Activated T-cell treated with anti-CD3 and anti-CD28 coated beads, Interleukin-2, amount 50 U/mL, for 24 hours (primary cell): ENCODE measurements at regions not wholly inside any gene's neighbourhood (a gene's known extent, or its start where the extent isn't known, plus 50 kb on each side); places are given as distances from the start of the nearest gene placed in this dataset.
"Not testable (repeated sequence)": the region's sequence is repeated elsewhere in the genome, so short reads cannot be mapped to it uniquely, and the experiment has no call there.

ENCODE experiments used
- DNase-seq: peaks from one replicate; pipeline ENCODE4 v3.0.0-alpha.2; 2020
- H3K27ac Mint-ChIP-seq: 2 replicates; pipeline ENCODE4 v1.8.0; 2020; ENCODE audit warnings: mild to moderate bottlenecking, mixed read lengths
- H3K27me3 Mint-ChIP-seq: 2 replicates; pipeline ENCODE4 v1.8.0; 2020; ENCODE audit warnings: mixed read lengths
- H3K36me3 Mint-ChIP-seq: 2 replicates; pipeline ENCODE4 v1.8.0; 2020; ENCODE audit warnings: low read depth, mixed read lengths
- H3K4me1 Mint-ChIP-seq: 2 replicates; pipeline ENCODE4 v1.8.0; 2020; ENCODE audit warnings: low read depth, mixed read lengths
- H3K4me3 Mint-ChIP-seq: 2 replicates; pipeline ENCODE4 v1.8.0; 2020; ENCODE audit warnings: mild to moderate bottlenecking, moderate library complexity, mixed read lengths
- H3K9me3 Mint-ChIP-seq: 2 replicates; pipeline ENCODE4 v1.8.0; 2020; ENCODE audit warnings: mixed read lengths

DNA sequence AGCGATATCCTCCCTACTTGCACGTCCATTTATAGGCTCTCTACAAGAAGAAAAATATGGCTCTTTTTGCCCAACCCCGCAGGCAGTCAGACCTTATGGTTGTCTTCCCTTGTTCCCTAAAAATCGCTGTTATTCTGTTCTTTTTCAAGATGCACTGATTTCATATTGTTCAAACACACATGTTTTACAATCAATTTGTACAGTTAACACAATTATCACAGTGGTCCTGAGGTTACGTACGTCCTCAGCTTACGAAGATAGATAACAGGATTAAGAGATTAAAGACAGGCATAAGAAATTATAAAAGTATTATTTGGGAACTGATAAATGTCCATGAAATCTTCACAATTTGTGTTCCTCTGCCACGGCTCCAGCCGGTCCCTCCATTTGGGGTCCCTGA, 468.9 kb upstream of the PIK3R1 start:
- H3K27me3 Mint-ChIP-seq, H3K4me3 Mint-ChIP-seq, DNase-seq, H3K27ac Mint-ChIP-seq, H3K4me1 Mint-ChIP-seq, H3K36me3 Mint-ChIP-seq: not testable (repeated sequence)
- peaks cover 27% of the 10 kb centered on the region for H3K9me3 Mint-ChIP-seq

DNA sequence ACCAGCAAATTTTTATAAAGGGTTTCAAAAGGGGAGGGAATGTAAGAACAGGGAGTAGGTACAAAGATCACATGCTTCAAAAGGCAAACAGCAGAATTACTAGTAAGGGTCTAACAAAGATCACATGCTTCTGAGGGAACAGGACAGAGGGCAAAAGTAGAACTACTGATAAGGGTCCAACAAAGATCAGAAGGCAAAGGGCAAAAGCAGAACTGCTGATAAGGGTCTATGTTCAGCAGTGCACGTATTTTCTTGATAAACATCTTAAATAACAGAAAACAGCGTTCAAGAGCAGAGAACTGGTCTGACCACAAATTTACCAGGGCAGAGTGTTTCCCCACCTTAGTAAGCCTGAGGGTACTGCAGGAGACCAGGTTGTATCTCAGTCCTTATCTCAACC, 469.5 kb upstream of the PIK3R1 start:
- H3K4me1 Mint-ChIP-seq = no peaks in the 10 kb centered on the region
- no peak overlapping the region for H3K27ac Mint-ChIP-seq
- no peak for DNase-seq
- no peaks in the 10 kb centered on the region for H3K36me3 Mint-ChIP-seq
- peaks cover 3% of the 10 kb centered on the region for H3K27me3 Mint-ChIP-seq
- peaks cover 27% of the 10 kb centered on the region for H3K9me3 Mint-ChIP-seq
- no peak overlapping the region for H3K4me3 Mint-ChIP-seq

DNA sequence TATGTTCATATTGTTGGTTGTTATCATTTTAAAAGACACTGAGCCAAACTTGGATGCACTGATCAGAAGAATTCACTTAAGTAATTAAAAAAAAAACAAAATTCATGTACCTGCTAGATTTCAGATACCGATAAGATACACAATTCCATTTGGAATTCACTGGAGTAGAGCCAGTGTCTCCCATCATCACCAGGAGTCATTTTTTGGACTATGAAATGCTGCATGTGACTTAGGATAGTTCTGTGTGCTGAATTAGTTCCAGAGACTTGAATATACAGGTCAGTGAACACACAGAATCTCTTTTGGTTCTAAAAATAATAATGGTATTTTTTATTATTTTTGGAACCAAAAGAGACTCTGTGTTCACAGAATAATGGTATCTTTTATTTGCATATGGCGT, 482.6 kb upstream of the PIK3R1 start:
- Mint-ChIP-seq H3K4me3 (no peak overlapping the region), H3K4me1 (peaks cover 2% of the 10 kb centered on the region), H3K36me3 (no peaks in the 10 kb centered on the region), H3K9me3 (no peaks in the 10 kb centered on the region), H3K27ac (no peak overlapping the region), H3K27me3 (peaks cover 14% of the 10 kb centered on the region)
- no peak for DNase-seq

DNA sequence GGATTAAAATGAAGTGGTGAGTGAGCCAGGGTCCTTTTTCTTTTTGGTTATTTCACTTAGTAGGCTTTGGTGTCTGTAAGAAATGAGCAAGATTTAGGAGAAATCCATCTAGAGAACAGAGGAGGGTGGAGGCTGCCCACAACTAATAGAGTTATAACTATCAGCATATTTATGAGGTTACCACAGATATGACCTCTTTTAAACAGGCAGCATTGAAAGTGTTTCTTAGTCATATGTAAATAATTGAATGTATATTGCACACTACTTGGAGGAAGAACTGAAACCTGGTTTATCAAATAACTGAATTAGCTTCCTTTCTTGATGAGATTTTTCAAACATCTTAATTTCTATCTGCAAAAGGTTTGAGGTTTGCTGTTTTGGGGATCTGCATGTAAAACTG, 483.1 kb upstream of the PIK3R1 start:
- peaks cover 2% of the 10 kb centered on the region for H3K4me1 Mint-ChIP-seq
- DNase-seq = no peak
- H3K27ac Mint-ChIP-seq = no peak overlapping the region
- no peaks in the 10 kb centered on the region for H3K36me3 Mint-ChIP-seq
- no peak overlapping the region for H3K4me3 Mint-ChIP-seq
- no peaks in the 10 kb centered on the region for H3K9me3 Mint-ChIP-seq
- peaks cover 14% of the 10 kb centered on the region for H3K27me3 Mint-ChIP-seq

DNA sequence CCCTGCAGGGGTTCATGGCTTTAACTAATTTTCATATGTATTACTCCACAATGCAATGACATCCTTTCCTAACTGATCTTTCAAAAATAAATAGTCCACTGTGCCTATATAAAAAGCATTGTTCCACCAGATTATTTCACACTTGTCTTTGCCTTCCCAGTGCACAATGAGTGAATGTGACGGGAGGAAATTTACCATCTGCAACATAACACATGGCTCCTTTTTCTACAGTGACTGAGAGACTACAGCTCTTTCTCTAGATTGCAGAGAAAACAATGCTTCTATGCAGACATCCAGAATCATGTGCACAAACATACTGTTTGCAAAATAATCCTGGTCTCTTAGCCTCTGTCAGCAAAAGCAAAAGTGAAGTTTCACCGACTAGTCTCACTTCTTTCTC, 483.7 kb upstream of the PIK3R1 start:
- no peaks in the 10 kb centered on the region for H3K36me3 Mint-ChIP-seq
- H3K9me3 Mint-ChIP-seq = no peaks in the 10 kb centered on the region
- H3K27me3 Mint-ChIP-seq = peaks cover 14% of the 10 kb centered on the region
- no peak overlapping the region for H3K27ac Mint-ChIP-seq
- H3K4me3 Mint-ChIP-seq = no peak overlapping the region
- DNase-seq = no peak
- peaks cover 2% of the 10 kb centered on the region for H3K4me1 Mint-ChIP-seq

DNA sequence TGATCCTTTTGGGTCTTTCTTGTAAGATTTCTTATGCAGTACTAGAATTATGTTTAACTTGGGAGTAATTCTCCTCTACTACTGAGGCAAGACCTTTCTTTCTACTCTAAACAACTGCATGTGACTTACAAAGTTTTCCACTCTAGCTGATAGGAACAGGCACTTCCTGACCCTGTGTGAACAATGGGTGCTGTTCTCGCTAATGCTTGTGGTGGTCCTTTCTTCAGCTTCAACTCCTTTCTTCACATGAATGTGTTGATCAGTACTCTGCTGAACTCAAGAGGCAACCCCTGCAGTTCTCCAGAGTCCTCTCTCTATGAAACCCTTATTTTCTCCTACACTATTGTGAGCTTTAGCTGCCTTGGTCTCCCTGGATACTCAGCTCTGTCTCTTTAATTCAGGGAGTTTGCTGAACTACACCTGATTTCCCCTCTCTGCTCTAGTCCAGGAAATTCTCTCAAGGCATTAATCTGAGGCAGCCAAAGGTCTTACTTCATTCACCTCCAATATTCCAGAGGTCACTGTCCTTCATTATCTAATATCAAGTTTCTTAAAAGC, 484.6 kb upstream of the PIK3R1 start:
- no peak for DNase-seq
- H3K27me3 Mint-ChIP-seq = peaks cover 14% of the 10 kb centered on the region
- no peaks in the 10 kb centered on the region for H3K9me3 Mint-ChIP-seq

DNA sequence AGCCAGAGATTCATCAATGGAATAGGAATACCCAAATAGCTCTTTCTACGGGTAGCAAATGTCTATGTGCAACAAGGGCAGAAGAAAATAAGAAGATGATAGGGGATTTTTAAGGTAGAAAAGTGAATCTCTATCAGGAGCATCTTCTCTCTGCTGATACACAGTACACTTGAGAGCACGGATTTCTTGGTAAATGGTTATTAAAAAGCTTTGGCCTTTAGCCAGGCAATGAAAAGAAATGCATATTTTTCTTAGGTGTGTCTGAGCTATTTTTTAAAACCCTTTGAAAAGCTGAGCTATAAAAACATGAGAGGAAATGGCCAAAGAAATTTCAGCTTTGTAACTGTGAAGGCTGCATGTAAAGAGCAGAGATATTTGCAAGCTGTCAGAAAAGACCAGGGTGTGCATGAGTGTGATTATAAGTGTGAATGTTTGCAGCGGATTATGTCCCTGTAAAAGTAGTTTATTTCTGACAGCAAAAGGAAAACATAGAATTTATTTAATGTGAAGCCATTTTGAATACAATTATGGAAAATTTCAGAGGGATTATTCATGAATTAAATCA, 487.1 kb upstream of the PIK3R1 start:
- DNase-seq = no peak
- H3K27ac Mint-ChIP-seq = no peak overlapping the region
- no peaks in the 10 kb centered on the region for H3K4me1 Mint-ChIP-seq
- H3K4me3 Mint-ChIP-seq = no peak overlapping the region
- H3K27me3 Mint-ChIP-seq = peaks cover 14% of the 10 kb centered on the region
- H3K36me3 Mint-ChIP-seq = no peaks in the 10 kb centered on the region
- peaks cover 2% of the 10 kb centered on the region for H3K9me3 Mint-ChIP-seq

More for the DNA sequence above, 484.6 kb upstream of the PIK3R1 start:
- H3K27ac Mint-ChIP-seq = no peak overlapping the region
- H3K4me3 Mint-ChIP-seq = no peak overlapping the region
- H3K4me1 Mint-ChIP-seq = peaks cover 2% of the 10 kb centered on the region
- no peaks in the 10 kb centered on the region for H3K36me3 Mint-ChIP-seq

DNA sequence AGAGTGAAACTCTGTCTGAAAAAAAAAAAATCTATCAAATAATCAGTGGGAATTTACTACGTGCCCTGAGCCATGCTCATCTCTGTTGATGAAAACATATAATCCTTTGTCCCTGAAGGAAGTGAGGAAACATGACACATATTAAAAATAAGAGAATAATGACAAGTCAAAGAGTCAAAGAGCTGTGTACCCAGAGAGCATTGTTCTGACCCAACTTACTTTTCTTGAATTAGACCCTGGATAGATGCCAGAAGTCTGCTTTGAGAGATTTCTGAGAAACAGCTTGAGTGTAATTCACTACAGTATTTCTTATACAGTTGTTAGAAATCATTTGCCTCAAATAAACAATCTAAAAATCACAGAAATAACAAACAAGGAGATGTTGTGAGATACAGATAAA, 490.0 kb upstream of the PIK3R1 start:
- no peaks in the 10 kb centered on the region for H3K4me1 Mint-ChIP-seq
- no peak for DNase-seq
- no peak overlapping the region for H3K4me3 Mint-ChIP-seq
- H3K27me3 Mint-ChIP-seq = peaks cover under 1% of the 10 kb centered on the region
- H3K36me3 Mint-ChIP-seq = no peaks in the 10 kb centered on the region
- H3K27ac Mint-ChIP-seq = no peak overlapping the region
- peaks cover 2% of the 10 kb centered on the region for H3K9me3 Mint-ChIP-seq

DNA sequence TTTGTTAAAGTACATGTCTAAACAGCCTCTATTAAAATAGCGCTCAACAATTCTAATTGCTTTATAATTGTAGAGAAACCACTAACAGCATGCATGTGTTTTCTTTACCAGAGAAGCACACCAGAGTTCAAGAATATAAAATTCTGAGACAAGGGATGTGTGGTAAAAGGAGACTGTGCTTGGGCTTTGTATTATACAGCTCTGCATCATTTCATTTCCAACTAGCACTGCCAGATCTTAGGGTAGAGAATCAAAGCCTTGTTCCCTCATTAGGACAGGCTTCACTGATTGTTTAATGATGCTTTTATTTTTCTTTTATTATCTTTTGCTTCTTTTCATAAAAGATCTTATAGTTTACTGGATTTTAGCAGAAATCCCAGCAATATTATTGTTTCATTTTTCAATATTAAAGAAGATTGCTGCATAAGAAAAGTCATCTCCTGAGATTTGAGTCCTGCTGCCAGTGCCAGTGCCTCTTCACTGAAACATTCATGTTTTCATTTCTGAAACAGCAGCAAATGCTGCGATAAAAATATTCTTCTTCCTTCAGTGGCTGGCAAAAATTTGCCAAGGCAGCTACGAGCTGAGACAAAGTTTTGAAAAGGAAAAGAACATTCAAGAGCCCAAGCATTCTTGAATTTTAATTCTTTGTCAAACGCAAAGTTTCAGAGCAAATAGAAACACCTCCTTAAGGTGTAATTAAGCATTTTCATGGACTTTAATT, 491.0 kb upstream of the PIK3R1 start:
- Mint-ChIP-seq H3K4me3 (no peak overlapping the region), H3K36me3 (no peaks in the 10 kb centered on the region), H3K9me3 (peaks cover 2% of the 10 kb centered on the region), H3K27ac (no peak overlapping the region), H3K27me3 (no peaks in the 10 kb centered on the region), H3K4me1 (no peaks in the 10 kb centered on the region)
- no peak for DNase-seq

DNA sequence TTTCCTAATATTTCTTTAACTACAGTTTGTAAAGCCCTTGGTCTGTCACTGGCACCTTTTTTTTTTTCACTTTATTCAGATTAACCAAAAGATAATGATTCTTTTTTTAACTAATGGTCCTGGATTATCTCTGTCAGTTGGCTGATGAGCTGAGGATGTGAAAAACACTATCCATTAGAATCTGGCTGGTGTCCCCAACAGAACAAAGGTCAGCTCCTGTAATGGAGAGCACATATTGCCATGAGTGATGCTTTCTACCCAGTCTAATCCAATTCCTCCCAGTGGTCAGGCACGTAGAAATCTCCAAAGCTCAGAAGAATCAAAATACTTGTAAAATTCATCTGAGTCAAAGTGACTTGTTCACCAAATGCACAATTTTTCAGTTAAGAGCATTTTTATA, 491.7 kb upstream of the PIK3R1 start:
- no peak overlapping the region for H3K4me3 Mint-ChIP-seq
- H3K9me3 Mint-ChIP-seq = peaks cover 2% of the 10 kb centered on the region

DNA sequence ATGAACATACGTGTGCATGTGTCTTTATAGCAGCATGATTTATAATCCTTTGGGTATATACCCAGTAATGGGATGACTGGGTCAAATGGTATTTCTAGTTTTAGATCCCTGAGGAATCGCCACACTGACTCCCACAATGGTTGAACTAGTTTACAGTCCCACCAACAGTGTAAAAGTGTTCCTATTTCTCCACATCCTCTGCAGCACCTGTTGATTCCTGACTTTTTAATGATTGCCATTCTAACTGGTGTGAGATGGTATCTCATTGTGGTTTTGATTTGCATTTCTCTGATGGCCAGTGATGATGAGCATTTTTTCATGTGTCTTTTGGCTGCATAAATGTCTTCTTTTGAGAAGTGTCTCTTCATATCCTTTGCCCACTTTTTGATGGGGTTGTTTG, 493.0 kb upstream of the PIK3R1 start:
- not testable (repeated sequence) for H3K36me3 Mint-ChIP-seq

More for the DNA sequence above, 491.7 kb upstream of the PIK3R1 start:
- no peak for DNase-seq
- H3K27me3 Mint-ChIP-seq = no peaks in the 10 kb centered on the region
- no peak overlapping the region for H3K27ac Mint-ChIP-seq
- no peaks in the 10 kb centered on the region for H3K36me3 Mint-ChIP-seq
- H3K4me1 Mint-ChIP-seq = no peaks in the 10 kb centered on the region

DNA sequence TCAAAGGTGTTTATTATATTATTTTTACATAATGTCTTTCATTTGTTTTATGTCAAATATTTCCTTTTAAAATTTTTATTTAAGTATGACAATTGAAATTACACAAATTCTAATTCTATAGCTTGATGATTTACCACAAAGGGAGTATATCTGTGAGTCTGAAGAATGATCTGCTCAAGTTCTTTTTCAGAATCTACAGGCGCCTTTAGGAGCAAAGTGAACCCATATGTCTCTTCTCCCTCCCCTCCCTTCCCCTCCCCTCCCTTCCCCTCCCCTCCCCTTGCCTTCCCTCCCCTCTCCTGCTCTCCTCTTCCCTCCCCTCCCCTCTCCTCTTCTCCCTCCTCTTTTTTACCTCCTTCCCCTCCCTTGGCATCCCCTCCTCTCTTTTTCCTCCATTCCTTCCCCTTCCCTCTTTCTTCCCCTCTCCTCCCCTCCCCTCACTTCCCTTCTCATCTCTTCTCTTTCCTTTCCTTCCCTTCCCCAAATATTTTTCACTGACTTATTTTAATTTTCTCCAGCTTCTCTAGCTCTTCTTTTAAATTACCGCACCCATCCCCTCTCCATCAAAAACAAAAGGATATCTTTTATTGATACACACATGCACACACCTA, 495.3 kb upstream of the PIK3R1 start:
- H3K36me3 Mint-ChIP-seq = no peaks in the 10 kb centered on the region
- no peak overlapping the region for H3K27ac Mint-ChIP-seq

More for the DNA sequence above, 493.0 kb upstream of the PIK3R1 start:
- H3K27ac Mint-ChIP-seq, H3K27me3 Mint-ChIP-seq, H3K9me3 Mint-ChIP-seq, H3K4me1 Mint-ChIP-seq, DNase-seq, H3K4me3 Mint-ChIP-seq: not testable (repeated sequence)

DNA sequence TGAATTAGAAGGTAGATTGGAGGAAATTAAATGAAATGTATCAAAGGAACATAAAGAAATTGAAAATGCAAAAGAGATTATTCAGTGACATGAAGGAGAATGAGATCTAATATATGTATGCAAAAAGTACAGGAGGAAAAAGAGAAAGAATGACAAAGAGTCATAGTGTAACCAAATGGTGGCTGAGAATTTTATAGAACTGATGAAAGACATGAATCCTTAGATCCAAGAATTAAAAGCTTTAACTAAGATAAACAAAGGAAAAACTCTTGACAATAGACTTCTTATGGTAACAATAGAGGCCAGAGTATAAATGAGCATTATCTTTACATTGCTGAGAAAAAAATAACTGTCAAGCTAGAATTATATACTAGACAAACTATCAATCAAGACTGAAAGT, 505.4 kb upstream of the CD180 start:
- no peak for DNase-seq
- Mint-ChIP-seq H3K4me1 (no peaks in the 10 kb centered on the region), H3K36me3 (no peaks in the 10 kb centered on the region), H3K9me3 (peaks cover 23% of the 10 kb centered on the region), H3K27me3 (peaks cover 11% of the 10 kb centered on the region), H3K4me3 (no peak overlapping the region), H3K27ac (no peak overlapping the region)

More for the DNA sequence above, 495.3 kb upstream of the PIK3R1 start:
- H3K9me3 Mint-ChIP-seq = peaks cover 2% of the 10 kb centered on the region
- no peak overlapping the region for H3K4me3 Mint-ChIP-seq
- DNase-seq = no peak
- H3K4me1 Mint-ChIP-seq = no peaks in the 10 kb centered on the region
- H3K27me3 Mint-ChIP-seq = no peaks in the 10 kb centered on the region

DNA sequence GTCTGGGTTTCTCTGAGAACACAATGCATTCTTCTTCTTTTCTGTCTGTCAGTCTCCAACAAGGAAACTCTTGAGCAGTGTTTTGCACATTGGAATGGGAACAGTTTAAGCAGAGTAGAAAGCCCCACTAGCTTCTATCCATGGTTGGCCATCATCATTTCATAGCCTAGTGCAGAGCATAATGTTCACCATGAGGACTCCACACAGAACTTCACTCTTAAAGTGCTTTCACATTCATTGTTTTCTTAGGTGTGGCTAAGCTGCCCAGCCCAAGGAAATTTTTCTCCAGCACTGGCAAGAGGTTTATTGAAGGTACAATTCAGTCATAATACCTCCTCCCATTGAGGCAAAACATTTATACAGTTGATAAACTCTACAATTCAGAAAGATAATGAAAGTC, 503.0 kb upstream of the CD180 start:
- DNase-seq = no peak
- H3K4me3 Mint-ChIP-seq = no peak overlapping the region
- peaks cover 3% of the 10 kb centered on the region for H3K27me3 Mint-ChIP-seq
- H3K4me1 Mint-ChIP-seq = no peaks in the 10 kb centered on the region
- no peak overlapping the region for H3K27ac Mint-ChIP-seq
- H3K9me3 Mint-ChIP-seq = peaks cover 15% of the 10 kb centered on the region
- no peaks in the 10 kb centered on the region for H3K36me3 Mint-ChIP-seq

DNA sequence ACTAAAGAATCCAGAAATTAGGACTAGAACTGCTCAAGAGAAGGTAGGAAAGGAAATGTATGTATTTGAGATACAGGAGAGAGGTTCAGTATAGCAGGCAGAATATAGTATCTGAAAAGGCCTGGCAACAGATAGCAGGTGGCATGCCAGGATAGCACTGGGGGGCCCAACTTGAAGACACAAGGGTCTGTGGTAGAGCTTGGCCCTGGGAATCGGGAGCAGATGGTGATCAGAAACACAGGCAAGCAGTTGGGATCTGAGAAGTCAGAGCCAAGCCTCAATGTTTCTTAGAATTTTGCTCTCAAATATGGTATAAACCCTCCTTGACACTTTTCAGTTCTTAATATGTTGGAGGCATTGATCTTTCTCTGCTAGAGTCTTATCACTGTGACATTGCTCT, 499.8 kb upstream of the CD180 start:
- DNase-seq = no peak
- Mint-ChIP-seq H3K36me3 (no peaks in the 10 kb centered on the region), H3K9me3 (no peaks in the 10 kb centered on the region), H3K4me3 (no peak overlapping the region), H3K27ac (no peak overlapping the region), H3K27me3 (peaks cover 3% of the 10 kb centered on the region), H3K4me1 (no peaks in the 10 kb centered on the region)
